ENCODE measurements at regions not wholly inside any gene's neighbourhood (a gene's known extent, or its start where the extent isn't known, plus 50 kb on each side); places are given as distances from the start of the nearest gene placed in this dataset.

- no peak overlapping the region for H3K4me2 ChIP-seq (ENCODE audit: insufficient read depth, low read length)
- no peaks in the 10 kb centered on the region for H3K4me1 ChIP-seq (ENCODE audit: insufficient read depth, low read length)
- H2AFZ ChIP-seq (ENCODE audit: low read length): no peak overlapping the region
- no peaks in the 10 kb centered on the region for H3K79me2 ChIP-seq (ENCODE audit: insufficient read depth, low read length)
- H3K36me3 ChIP-seq (ENCODE audit: insufficient read depth, low read length): no peaks in the 10 kb centered on the region
- H3K27me3 ChIP-seq (ENCODE audit: insufficient read depth, low read length): no peaks in the 10 kb centered on the region
- TF ChIP-seq, protein P1, sequence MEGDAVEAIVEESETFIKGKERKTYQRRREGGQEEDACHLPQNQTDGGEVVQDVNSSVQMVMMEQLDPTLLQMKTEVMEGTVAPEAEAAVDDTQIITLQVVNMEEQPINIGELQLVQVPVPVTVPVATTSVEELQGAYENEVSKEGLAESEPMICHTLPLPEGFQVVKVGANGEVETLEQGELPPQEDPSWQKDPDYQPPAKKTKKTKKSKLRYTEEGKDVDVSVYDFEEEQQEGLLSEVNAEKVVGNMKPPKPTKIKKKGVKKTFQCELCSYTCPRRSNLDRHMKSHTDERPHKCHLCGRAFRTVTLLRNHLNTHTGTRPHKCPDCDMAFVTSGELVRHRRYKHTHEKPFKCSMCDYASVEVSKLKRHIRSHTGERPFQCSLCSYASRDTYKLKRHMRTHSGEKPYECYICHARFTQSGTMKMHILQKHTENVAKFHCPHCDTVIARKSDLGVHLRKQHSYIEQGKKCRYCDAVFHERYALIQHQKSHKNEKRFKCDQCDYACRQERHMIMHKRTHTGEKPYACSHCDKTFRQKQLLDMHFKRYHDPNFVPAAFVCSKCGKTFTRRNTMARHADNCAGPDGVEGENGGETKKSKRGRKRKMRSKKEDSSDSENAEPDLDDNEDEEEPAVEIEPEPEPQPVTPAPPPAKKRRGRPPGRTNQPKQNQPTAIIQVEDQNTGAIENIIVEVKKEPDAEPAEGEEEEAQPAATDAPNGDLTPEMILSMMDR (IDR thresholded peaks at IDR 0.05; ENCODE audit: extremely low read depth, low read depth, low read length): no peak
- no peak overlapping the region for H3K4me3 ChIP-seq (ENCODE audit: insufficient read depth, low read length)
- H4K20me1 ChIP-seq (ENCODE audit: insufficient read depth, low read length): no peaks in the 10 kb centered on the region
- no peak overlapping the region for H3K27ac ChIP-seq (ENCODE audit: low read depth, low read length)
- no peak for DNase-seq (ENCODE audit: insufficient read length, low spot score, missing footprints)
- H3K9me3 ChIP-seq (ENCODE audit: low read depth, low read length): no peaks in the 10 kb centered on the region
Observed at GRCh38 chr6:141316236-141316635, 816.5 kb upstream of the GJE1 start.

DNA sequence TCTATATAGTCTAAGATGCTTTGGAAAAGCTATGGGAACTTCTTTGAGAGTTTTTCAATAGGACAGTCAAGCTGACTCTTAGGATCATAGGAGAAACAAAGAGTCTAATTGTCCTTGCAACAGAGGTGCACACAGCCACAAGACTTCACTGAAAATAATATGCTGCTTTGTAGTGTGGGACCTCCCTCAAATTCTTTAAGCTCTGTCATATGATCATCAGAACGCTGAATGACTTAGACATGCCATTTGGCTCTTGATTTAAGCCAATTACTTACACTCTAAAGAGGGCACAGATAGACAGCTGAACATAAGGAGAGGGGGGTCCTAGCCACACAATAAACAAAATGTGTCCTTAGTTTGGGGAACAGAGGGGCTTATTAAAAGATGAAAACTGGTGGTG lies 818.7 kb upstream of the GJE1 start:
- Histone ChIP-seq H3K27me3 (ENCODE audit: insufficient read depth, low read length) (no peaks in the 10 kb centered on the region), H3K4me1 (ENCODE audit: insufficient read depth, low read length) (no peaks in the 10 kb centered on the region), H3K4me3 (ENCODE audit: insufficient read depth, low read length) (no peak overlapping the region), H3K79me2 (ENCODE audit: insufficient read depth, low read length) (no peaks in the 10 kb centered on the region), H2AFZ (ENCODE audit: low read length) (peak overlapping the region; percentile 64), H3K27ac (ENCODE audit: low read depth, low read length) (no peak overlapping the region), H3K9me3 (ENCODE audit: low read depth, low read length) (no peaks in the 10 kb centered on the region), H3K36me3 (ENCODE audit: insufficient read depth, low read length) (no peaks in the 10 kb centered on the region), H3K4me2 (ENCODE audit: insufficient read depth, low read length) (no peak overlapping the region), H4K20me1 (ENCODE audit: insufficient read depth, low read length) (no peaks in the 10 kb centered on the region)
- TF ChIP-seq, protein P1 (IDR thresholded peaks at IDR 0.05; ENCODE audit: extremely low read depth, low read depth, low read length): no peak
- no peak for DNase-seq (ENCODE audit: insufficient read length, low spot score, missing footprints)

GRCh38 chr6:141309295-141309694 lies 823.4 kb upstream of the GJE1 start:
- H3K27ac ChIP-seq (ENCODE audit: low read depth, low read length): no peak overlapping the region
- no peaks in the 10 kb centered on the region for H3K79me2 ChIP-seq (ENCODE audit: insufficient read depth, low read length)
- TF ChIP-seq, protein P1 (IDR thresholded peaks at IDR 0.05; ENCODE audit: extremely low read depth, low read depth, low read length): peak; percentile 15
- peak overlapping the region; percentile 7 for H2AFZ ChIP-seq (ENCODE audit: low read length)
- H3K36me3 ChIP-seq (ENCODE audit: insufficient read depth, low read length): no peaks in the 10 kb centered on the region
- H4K20me1 ChIP-seq (ENCODE audit: insufficient read depth, low read length): no peaks in the 10 kb centered on the region
- H3K4me3 ChIP-seq (ENCODE audit: insufficient read depth, low read length): no peak overlapping the region
- H3K4me2 ChIP-seq (ENCODE audit: insufficient read depth, low read length): no peak overlapping the region
- DNase-seq (ENCODE audit: insufficient read length, low spot score, missing footprints): no peak
- no peaks in the 10 kb centered on the region for H3K4me1 ChIP-seq (ENCODE audit: insufficient read depth, low read length)
- H3K27me3 ChIP-seq (ENCODE audit: insufficient read depth, low read length): no peaks in the 10 kb centered on the region
- H3K9me3 ChIP-seq (ENCODE audit: low read depth, low read length): no peaks in the 10 kb centered on the region

DNA sequence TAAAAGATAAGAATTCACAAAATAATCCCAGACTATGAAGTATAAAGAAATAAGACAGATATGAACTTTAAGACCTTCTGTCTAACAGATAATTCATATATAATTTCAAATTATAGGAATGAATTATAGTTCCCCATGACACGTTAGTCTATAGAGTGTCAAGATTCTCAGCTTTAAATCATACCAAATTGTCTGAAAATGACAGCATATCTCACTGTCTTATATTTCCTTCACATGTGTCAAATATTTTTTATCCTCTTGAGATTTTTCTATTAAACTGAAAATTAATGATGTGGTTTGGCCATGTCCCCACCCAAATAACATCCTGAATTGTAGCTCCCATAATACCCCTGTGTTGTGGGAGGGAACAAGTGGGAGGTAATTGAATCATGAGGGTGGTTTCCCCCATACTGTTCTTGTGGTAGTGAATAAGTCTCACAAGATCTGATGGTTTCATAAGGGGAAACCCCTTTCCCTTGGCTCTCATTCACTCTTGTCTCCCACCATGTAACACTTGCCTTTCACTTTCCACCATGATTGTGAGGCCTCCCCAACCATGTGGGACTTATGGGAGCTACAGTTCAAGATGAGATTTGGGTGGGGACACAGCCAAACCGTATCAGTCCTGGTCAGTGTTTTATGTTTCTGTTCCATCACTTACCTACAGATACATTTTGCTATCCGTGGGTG lies 825.3 kb upstream of the GJE1 start:
- H3K27ac ChIP-seq (ENCODE audit: low read depth, low read length): no peak overlapping the region
- DNase-seq (ENCODE audit: insufficient read length, low spot score, missing footprints): no peak
- no peaks in the 10 kb centered on the region for H3K9me3 ChIP-seq (ENCODE audit: low read depth, low read length)

More for the DNA sequence above, 825.3 kb upstream of the GJE1 start:
- H2AFZ ChIP-seq (ENCODE audit: low read length): no peak overlapping the region
- no peaks in the 10 kb centered on the region for H3K4me1 ChIP-seq (ENCODE audit: insufficient read depth, low read length)
- no peaks in the 10 kb centered on the region for H4K20me1 ChIP-seq (ENCODE audit: insufficient read depth, low read length)
- no peak overlapping the region for H3K4me3 ChIP-seq (ENCODE audit: insufficient read depth, low read length)
- H3K4me2 ChIP-seq (ENCODE audit: insufficient read depth, low read length): no peak overlapping the region
- TF ChIP-seq, protein P1 (IDR thresholded peaks at IDR 0.05; ENCODE audit: extremely low read depth, low read depth, low read length): no peak
- H3K27me3 ChIP-seq (ENCODE audit: insufficient read depth, low read length): no peaks in the 10 kb centered on the region
- no peaks in the 10 kb centered on the region for H3K36me3 ChIP-seq (ENCODE audit: insufficient read depth, low read length)
- no peaks in the 10 kb centered on the region for H3K79me2 ChIP-seq (ENCODE audit: insufficient read depth, low read length)
